Hematopoietic multipotent progenitor cell treated with erythropoietin and hydrocortisone succinate and interleukin-3 and kit ligand, for 6 days (in vitro differentiated cells): ENCODE measurements at regions not wholly inside any gene's neighbourhood (a gene's known extent, or its start where the extent isn't known, plus 50 kb on each side); places are given as distances from the start of the nearest gene placed in this dataset.
"Not testable (repeated sequence)": the region's sequence is repeated elsewhere in the genome, so short reads cannot be mapped to it uniquely, and the experiment has no call there.

ENCODE experiments used
- DNase-seq: peaks from one replicate; pipeline ENCODE4 v3.0.0-alpha.2; 2015

DNA sequence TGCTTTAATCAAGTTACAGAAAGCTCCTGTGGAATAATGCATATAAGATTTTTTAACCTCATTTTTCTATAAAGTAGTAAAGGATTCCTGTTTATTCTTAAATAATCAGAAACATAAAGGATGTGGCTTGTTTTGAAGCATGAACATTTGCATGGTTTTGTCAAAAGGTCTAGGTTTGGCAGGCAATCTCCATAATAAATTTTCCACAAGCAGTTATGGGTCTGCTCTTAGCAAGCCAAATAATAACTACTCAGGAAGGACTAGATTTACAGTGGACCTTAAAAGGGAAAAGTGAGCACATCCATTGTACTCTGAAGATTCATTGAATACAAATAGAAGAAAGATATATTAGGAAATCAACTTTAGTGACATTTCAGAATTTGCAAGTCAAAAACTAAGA is 407.3 kb upstream of the CBLB start:
- DNase-seq = no peak

- no peak for DNase-seq
Measured at GRCh38 chr3:106276755-106277612, 408.2 kb upstream of the CBLB start.

DNA sequence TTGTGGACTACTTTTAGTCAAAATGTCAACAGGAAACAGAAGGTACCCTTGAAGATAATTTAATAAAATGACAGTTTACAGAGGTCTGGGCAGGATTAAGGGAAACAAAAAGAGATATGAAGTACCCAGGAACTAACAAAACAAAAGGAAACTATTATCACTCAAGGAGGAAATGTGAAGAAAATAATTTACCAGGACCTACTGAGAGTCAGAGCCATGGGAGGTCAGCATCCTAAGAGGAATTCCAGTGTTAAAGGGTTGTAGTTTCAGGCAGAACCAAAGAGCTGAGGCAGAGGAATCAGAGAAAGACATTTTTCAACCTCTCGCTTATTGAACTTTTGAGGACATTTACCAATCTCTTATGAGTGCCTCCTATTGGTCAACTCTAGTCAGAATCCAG is 408.9 kb upstream of the CBLB start:
- no peak for DNase-seq

DNA sequence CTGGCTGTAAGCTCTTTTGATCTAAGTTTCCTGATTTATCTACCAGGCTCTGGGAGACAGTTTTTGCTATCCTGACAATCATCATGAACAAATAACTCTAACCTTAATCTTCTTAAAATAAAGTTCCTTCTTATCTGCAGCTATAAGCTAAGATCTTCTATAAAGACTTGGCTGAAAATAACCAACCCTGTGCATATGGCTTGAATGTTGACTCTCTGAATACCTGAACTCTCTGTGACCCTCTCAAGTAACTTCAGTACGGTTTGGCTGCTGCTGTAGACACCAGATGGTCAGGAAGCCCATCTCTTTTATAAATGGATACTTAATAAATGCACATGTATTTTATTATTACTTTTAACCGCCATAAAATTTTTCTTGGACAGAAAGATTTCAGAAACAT is 412.4 kb upstream of the CBLB start:
- no peak for DNase-seq

- DNase-seq = no peak
Measured at GRCh38 chr3:106282943-106283342, 414.1 kb upstream of the CBLB start.

DNA sequence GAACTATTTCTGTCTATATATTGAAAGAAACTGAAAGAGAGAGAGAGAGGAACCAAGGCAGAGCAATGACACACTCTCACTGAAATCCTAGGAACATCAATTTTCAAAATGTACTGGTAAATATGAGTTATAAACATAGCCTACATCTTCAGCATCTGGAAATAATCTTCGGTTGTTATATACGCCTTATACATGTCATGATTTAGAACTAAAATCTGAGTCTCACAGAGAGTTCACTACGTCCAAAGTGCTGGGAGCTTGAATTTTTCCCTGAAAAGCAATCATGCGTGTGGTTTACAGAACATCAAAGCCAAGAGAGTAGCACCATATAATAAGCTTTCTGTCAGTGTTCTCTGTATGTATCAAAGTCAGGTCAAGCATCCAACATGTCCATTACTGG is 420.0 kb upstream of the CBLB start:
- no peak for DNase-seq

DNA sequence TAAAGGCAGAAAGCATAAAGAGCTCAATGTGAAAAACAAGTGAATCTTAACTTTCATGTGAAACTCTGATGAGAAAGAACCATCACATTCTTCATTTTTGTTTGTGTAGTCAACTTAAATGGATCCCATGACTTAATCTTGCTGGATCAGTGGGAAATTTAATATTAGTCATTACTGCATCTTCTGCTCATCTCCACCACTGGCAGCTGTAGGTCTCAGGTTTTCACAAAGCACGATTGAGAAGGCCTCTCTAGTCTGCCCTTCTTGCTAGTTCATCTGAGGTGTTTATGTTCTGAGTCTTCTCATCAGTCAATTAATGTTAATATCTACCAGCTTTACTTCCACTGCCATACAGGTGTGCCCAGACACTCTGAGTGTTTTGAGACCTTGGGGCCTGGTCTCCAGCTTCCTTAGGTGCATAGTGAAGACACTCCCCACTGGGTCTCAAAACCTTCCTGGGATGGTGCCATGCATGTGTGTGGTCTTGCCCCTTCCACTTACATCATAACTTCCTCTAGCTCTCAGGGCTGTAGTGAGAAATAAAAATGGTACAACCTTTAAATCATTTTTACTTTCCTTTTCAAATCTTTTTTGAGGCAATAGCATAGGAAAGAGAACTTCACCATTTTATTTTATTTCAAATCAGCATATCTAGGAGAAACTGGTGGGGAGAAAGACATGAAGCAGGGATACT is 421.6 kb upstream of the CBLB start:
- no peak for DNase-seq

- no peak for DNase-seq
Measured at GRCh38 chr3:106293161-106293560, 424.3 kb upstream of the CBLB start.

- DNase-seq = no peak
Measured at GRCh38 chr3:106294121-106294520, 425.3 kb upstream of the CBLB start.

GRCh38 chr3:106296062-106296461 is 427.2 kb upstream of the CBLB start:
- DNase-seq = no peak

DNA sequence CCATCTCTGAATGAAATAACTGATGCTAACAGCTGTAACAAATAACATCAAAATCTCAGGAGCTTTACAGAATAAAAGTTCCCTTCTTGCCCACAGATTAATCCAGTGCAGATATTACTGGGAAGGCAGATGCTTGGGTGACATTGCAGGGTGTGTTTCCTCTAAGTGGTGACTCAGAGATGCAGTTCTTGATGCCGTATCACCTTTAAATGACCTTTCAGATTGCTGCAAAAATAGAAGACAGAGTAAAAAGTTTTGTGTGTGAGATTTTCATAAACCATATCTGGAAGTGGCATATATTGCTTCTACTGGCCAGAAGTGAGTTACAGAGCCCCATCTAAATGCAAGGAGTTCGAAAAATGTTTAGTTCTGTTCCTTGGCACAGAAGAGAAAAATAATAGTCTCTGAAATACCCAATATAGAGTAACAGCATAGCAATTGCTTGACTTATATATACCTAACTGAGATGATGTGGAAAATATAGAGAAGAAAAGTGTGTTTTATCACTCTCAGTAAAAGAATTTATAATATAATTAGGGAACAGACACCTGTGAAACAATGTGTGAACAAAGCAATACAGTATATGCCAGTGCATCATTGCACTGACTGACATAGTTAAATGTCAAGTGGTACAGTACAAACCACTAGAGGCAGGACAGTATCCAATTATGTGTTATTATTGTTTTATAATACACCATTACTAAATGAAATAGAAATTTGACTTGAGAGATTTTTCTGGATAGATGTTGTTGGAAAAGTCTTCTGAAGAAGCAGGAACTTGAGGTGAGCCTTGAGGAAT is 430.7 kb upstream of the CBLB start:
- no peak for DNase-seq

DNA sequence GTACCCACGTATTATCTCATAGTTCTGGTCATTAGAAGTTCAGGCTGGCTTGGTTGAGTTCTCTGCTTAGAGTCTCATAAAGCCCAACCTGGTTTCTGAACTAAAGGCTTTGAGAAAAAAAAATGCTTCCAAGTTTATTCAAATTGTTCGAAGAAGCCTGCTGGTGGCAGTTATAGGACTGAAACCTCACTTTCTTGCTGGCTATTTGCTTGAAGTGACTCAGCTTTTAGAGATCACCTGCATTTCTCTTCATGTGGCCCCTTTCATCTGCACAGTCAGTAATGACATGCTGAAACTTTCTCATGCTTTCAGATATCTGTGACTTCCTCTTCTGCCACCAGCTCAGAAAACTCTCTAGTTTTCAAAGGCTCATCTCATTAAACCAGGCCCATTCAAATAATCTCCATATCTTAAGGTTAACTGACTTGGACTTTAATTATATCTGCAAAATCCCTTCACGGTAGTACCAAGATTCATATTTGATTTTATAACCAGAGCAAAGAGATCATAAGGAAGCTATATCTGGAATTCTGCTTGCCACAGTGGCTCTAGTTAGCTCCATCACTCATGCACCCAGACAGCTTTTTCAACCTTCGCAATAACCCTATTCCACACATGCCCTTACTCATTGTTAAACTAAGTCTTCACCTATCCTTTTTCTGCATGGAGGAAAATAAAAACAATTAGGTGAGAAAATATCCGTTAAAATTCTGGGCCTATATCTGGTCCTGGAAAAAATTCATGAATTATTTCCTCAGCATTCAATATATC is 433.8 kb upstream of the CBLB start:
- peak; percentile 3 for DNase-seq

DNA sequence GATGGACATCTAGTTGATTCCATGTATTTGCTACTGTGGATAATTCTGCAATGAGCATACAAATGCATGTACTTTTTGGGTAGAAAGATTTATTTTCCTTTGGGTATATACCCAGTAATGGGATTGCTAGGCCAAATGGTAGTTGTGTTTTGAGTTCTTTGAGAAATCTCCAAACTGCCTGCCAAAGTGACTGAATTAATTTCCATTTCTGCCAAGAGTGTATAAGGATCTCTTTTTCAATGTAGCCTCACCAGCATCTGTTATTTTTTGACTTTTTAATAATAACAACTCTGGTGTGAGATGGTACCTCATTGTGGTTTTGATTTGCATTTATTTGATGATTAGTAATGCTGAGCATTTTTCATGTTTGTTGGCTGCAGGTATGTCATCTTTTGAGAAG is 435.0 kb upstream of the CBLB start:
- DNase-seq = no peak

- no peak for DNase-seq
Measured at GRCh38 chr3:106305127-106305526, 436.3 kb upstream of the CBLB start.

DNA sequence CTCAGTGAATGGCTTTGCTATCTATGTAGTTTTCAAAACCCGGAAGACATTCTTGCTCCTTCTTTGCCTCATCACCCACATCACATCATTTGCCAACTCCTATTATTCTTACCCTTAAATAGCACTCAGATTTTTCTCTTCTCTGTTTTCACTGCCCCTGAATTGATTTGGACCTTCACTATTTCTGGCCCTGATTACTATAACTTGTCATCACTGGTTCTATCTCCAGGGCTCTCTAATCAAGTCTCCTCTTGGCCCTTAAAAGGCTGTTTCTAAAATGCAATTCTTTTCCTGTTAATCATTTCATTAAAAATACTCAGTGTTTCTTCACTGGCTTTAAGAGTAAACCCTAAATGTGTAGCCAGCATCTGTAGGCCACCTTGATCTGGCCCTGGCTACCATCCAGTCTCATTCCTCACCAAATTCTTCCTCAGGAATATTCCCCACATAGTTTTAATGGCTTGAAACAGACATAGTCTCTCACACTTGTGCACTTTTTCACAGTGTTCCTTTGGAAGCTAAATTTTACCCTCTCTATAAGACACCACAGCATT is 437.1 kb upstream of the CBLB start:
- no peak for DNase-seq

DNA sequence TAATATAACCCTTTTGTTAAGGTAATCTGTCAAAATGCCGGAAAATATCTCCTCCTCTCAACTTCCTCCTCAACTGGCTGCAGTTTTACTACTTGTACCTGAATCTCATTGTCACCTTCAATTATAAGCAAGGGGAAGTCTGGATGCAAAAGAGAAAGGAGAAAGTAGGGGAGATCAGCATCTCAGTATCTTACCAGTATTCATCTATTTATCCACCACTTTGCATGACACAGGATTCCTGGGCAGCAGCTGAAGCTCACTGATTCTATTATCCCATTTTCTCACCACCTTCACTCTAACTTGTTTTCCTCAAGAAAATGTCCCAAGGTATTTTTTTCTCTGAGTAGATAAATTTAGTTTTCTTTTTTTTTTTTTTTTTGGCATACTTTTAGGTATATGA is 440.5 kb upstream of the CBLB start:
- no peak for DNase-seq

GRCh38 chr3:106309798-106310197 is 441.0 kb upstream of the CBLB start:
- not testable (repeated sequence) for DNase-seq

- no peak for DNase-seq
Measured at GRCh38 chr3:106317141-106318055, 448.6 kb upstream of the CBLB start.

GRCh38 chr3:106321438-106321837 is 452.6 kb upstream of the CBLB start:
- not testable (repeated sequence) for DNase-seq

GRCh38 chr3:106323586-106323985 is 454.8 kb upstream of the CBLB start:
- DNase-seq = no peak

- no peak for DNase-seq
Measured at GRCh38 chr3:106326941-106327695, 458.3 kb upstream of the CBLB start.
